Esophagus muscularis mucosa (tissue), 4 donors: ENCODE measurements at regions not wholly inside any gene's neighbourhood (a gene's known extent, or its start where the extent isn't known, plus 50 kb on each side); places are given as distances from the start of the nearest gene placed in this dataset.

Experiments used
- EP300 ChIP-seq: sonication (generic); formaldehyde crosslinking; IDR thresholded peaks from one replicate; pipeline ENCODE4 v1.6.1; 2017; ENCODE audit warnings: antibody characterized with exemption
- POLR2A ChIP-seq: fragments of 450-650 bp; IDR thresholded peaks from one replicate; pipeline ENCODE4 v1.6.1; 2017; ENCODE audit warnings: antibody characterized with exemption, moderate library complexity, mild to moderate bottlenecking, low read depth
- POLR2AphosphoS5 ChIP-seq, 2 donors: sonication (generic); formaldehyde crosslinking; IDR thresholded peaks; one replicate each; pipeline ENCODE4 v1.6.1; 2017; ENCODE audit warnings: antibody characterized with exemption in 2 of 2
- TF ChIP-seq, protein P1 (sequence below), 3 experiments: fragments of 200-600 bp in 2 of 3; fragments of 450-650 bp in 1 of 3; sonication (generic) in 2 of 3; IDR thresholded peaks; one replicate each; pipeline ENCODE4 v1.5.1; 2017 to 2019; ENCODE audit warnings: antibody characterized with exemption in 3 of 3, mild to moderate bottlenecking in 2 of 3, moderate library complexity in 1 of 3

- TF ChIP-seq, protein P1, sequence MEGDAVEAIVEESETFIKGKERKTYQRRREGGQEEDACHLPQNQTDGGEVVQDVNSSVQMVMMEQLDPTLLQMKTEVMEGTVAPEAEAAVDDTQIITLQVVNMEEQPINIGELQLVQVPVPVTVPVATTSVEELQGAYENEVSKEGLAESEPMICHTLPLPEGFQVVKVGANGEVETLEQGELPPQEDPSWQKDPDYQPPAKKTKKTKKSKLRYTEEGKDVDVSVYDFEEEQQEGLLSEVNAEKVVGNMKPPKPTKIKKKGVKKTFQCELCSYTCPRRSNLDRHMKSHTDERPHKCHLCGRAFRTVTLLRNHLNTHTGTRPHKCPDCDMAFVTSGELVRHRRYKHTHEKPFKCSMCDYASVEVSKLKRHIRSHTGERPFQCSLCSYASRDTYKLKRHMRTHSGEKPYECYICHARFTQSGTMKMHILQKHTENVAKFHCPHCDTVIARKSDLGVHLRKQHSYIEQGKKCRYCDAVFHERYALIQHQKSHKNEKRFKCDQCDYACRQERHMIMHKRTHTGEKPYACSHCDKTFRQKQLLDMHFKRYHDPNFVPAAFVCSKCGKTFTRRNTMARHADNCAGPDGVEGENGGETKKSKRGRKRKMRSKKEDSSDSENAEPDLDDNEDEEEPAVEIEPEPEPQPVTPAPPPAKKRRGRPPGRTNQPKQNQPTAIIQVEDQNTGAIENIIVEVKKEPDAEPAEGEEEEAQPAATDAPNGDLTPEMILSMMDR (IDR thresholded peaks at IDR 0.05), result no peak
- TF ChIP-seq POLR2A, result no peak
- TF ChIP-seq POLR2AphosphoS5 (IDR thresholded peaks at IDR 0.05), result no peak
- TF ChIP-seq EP300, result no peak
These were observed 615.5 kb upstream of the ADAMTS5 start for GRCh38 chr21:27582246-27582947.
